Thoracic aorta (tissue), 2 donors: ENCODE measurements at regions not wholly inside any gene's neighbourhood (a gene's known extent, or its start where the extent isn't known, plus 50 kb on each side); places are given as distances from the start of the nearest gene placed in this dataset.

Experiments
- ATAC-seq: fragments of 150-250 bp; one replicate; pipeline ENCODE4 v1.8.0; 2017; ENCODE audit warnings: low read depth; ENCODE audit not compliant: insufficient number of reproducible peaks, low FRiP score
- DNase-seq: peaks from one replicate; pipeline ENCODE4 v3.0.0-alpha.2; 2020; ENCODE audit warnings: low spot score
- H3K27ac ChIP-seq, 2 donors: fragments of 200-600 bp; sonication (generic); 1 replicate in 1 of 2; 2 replicates in 1 of 2; pipeline ENCODE4 v1.5.1; 2016; ENCODE audit warnings: mild to moderate bottlenecking in 2 of 2, moderate library complexity in 2 of 2
- H3K27me3 ChIP-seq: fragments of 200-600 bp; sonication (generic); replicated peaks from 2 replicates; pipeline ENCODE4 v1.6.0; 2016; ENCODE audit warnings: mild to moderate bottlenecking; ENCODE audit not compliant: insufficient read depth
- H3K36me3 ChIP-seq: fragments of 200-600 bp; sonication (generic); one replicate; pipeline ENCODE4 v1.5.1; 2016
- H3K4me1 ChIP-seq, 2 donors: fragments of 200-600 bp; sonication (generic); 1 replicate in 1 of 2; 2 replicates in 1 of 2; pipeline versions ENCODE4 v1.5.1 to v1.6.0; 2016; ENCODE audit warnings: low read depth in 2 of 2, mild to moderate bottlenecking in 1 of 2; ENCODE audit not compliant: control insufficient read depth in 1 of 2
- H3K4me3 ChIP-seq: fragments of 200-600 bp; sonication (generic); 2 replicates; pipeline ENCODE4 v1.5.1; 2016; ENCODE audit warnings: mild to moderate bottlenecking
- H3K9me3 ChIP-seq: fragments of 200-600 bp; sonication (generic); 2 replicates; pipeline ENCODE4 v1.5.1; 2016
- TF ChIP-seq, protein P1 (sequence below): fragments of 200-600 bp; sonication (generic); IDR thresholded peaks from one replicate; pipeline ENCODE4 v1.5.1; 2019; ENCODE audit warnings: antibody characterized with exemption

DNA sequence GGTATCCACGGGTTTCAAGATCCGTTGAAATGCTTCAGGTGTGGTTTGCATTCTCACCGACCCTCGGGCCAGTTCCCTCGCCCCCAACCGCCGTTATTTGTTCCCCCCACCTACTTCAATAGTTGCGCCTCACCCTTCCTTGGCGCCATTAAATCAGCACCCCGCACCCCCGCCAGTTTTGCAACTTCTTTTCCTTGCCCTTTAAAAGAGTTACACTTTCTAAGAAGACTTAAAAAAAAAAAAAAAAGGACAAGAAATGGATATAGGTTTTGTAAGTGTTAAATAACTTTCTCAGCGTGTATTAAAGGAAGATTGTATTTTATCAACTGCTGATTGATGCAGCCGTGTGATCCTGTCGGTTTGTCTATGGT lies 87.2 kb downstream of the NR2F2 start:
- ATAC-seq = no peak
- H3K36me3 ChIP-seq = no peaks in the 10 kb centered on the region
- no peak overlapping the region for H3K4me3 ChIP-seq
- no peak overlapping the region for H3K27ac ChIP-seq
- no peaks in the 10 kb centered on the region for H3K9me3 ChIP-seq
- TF ChIP-seq, protein P1, sequence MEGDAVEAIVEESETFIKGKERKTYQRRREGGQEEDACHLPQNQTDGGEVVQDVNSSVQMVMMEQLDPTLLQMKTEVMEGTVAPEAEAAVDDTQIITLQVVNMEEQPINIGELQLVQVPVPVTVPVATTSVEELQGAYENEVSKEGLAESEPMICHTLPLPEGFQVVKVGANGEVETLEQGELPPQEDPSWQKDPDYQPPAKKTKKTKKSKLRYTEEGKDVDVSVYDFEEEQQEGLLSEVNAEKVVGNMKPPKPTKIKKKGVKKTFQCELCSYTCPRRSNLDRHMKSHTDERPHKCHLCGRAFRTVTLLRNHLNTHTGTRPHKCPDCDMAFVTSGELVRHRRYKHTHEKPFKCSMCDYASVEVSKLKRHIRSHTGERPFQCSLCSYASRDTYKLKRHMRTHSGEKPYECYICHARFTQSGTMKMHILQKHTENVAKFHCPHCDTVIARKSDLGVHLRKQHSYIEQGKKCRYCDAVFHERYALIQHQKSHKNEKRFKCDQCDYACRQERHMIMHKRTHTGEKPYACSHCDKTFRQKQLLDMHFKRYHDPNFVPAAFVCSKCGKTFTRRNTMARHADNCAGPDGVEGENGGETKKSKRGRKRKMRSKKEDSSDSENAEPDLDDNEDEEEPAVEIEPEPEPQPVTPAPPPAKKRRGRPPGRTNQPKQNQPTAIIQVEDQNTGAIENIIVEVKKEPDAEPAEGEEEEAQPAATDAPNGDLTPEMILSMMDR = no peak
- peaks cover 7 to 19% of the 10 kb centered on the region in 2 donors for H3K4me1 ChIP-seq
- peaks cover 36% of the 10 kb centered on the region for H3K27me3 ChIP-seq
- no peak for DNase-seq

DNA sequence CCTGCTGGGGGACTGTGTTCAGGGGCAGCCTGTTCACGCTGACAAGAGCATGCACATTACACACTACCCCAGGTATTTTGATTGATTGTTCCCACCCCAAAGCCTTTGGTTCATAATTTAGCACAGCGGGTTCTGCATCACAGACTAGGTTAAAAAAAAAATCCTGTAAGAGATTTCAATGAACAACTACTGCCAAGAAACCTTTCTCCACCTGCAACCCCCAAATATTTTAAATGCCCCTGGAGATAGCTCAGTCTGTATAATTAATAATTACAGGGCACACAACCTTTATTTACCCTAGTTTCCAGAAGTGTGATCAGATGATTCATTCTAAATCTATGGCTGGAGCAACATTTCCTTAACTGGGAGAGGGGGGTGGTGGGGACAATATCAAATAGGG lies 87.6 kb downstream of the NR2F2 start:
- Histone ChIP-seq H3K36me3 (no peaks in the 10 kb centered on the region), H3K27me3 (peaks cover 32% of the 10 kb centered on the region), H3K4me3 (no peak overlapping the region), H3K9me3 (no peaks in the 10 kb centered on the region), H3K27ac (no peak overlapping the region), H3K4me1 (peaks cover 7 to 19% of the 10 kb centered on the region in 2 donors)
- DNase-seq (no peak), ATAC-seq (no peak)
- TF ChIP-seq, protein P1 = no peak

DNA sequence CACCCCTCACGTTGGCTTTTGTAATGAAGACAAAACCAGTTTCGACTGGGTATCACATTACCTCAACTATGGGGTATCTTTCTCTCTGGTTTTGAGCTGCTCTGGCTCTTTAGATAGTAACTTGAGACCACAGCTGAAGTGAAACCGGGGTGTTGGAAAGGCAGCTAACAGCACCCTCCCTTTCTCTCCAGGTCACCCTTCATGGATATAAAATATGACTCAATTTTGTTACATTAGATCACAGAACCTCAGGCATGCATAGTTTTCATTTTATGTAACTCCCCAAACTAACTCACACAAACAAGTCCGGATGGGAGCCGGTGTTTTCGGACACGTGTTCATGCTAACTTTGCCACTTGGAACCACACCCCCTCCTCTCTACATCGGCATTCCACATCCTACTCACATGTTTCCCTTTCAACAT lies 90.7 kb downstream of the NR2F2 start:
- ATAC-seq = no peak
- H3K4me1 ChIP-seq = peaks cover 5 to 13% of the 10 kb centered on the region in 2 donors
- DNase-seq = no peak
- H3K27ac ChIP-seq = no peak overlapping the region
- no peak overlapping the region for H3K4me3 ChIP-seq
- H3K9me3 ChIP-seq = no peaks in the 10 kb centered on the region
- TF ChIP-seq, protein P1 = no peak
- H3K27me3 ChIP-seq = peaks cover 24% of the 10 kb centered on the region
- H3K36me3 ChIP-seq = no peaks in the 10 kb centered on the region

DNA sequence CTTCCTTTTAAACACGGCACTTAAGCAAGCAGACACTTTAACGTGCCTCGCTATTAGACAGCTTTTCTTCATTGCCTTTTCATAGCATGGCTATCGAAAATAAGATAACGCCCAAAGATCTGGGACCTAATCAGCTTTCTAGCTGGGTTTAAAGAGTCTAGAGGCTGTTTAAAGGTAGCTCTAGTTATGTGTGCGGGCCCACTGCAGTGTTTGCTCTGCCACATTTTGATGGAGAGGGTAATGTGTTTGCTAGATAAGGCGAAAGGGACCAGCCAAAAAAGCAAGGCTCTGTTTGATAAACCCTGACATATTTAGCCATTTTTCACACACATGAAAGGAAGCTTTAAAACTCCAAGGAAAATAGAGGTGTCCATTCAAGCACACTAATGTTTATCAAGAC lies 91.6 kb downstream of the NR2F2 start:
- Histone ChIP-seq H3K9me3 (no peaks in the 10 kb centered on the region), H3K27ac (no peak overlapping the region), H3K4me3 (no peak overlapping the region), H3K4me1 (peaks cover 0 to 4% of the 10 kb centered on the region in 2 donors), H3K36me3 (no peaks in the 10 kb centered on the region), H3K27me3 (peaks cover 24% of the 10 kb centered on the region)
- DNase-seq (no peak), ATAC-seq (no peak)
- TF ChIP-seq, protein P1 = no peak

DNA sequence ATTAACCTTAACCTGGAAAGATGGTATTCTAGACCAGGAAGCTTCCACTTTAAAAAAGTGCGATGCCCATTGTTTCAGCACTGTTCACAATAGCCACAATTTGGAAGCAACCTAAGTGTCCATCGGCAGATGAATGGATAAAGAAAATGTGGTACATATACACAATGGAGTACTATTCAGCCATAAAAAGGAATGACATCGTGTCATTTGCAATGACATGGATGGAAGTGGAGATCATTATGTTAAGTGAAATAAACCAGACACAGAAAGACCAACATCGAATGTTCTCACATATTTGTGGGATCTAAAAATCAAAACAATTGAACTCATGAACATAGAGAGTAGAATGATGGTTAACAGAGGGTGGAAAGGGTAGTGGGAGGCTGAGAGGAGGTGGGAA lies 94.2 kb downstream of the NR2F2 start:
- Histone ChIP-seq H3K27ac (no peak overlapping the region), H3K4me1 (no peaks in the 10 kb centered on the region), H3K36me3 (no peaks in the 10 kb centered on the region), H3K27me3 (peaks cover 16% of the 10 kb centered on the region), H3K9me3 (no peaks in the 10 kb centered on the region), H3K4me3 (no peak overlapping the region)
- DNase-seq (no peak), ATAC-seq (no peak)
- TF ChIP-seq, protein P1 = no peak
